ENCODE measurements at regions not wholly inside any gene's neighbourhood (a gene's known extent, or its start where the extent isn't known, plus 50 kb on each side); places are given as distances from the start of the nearest gene placed in this dataset.

DNA sequence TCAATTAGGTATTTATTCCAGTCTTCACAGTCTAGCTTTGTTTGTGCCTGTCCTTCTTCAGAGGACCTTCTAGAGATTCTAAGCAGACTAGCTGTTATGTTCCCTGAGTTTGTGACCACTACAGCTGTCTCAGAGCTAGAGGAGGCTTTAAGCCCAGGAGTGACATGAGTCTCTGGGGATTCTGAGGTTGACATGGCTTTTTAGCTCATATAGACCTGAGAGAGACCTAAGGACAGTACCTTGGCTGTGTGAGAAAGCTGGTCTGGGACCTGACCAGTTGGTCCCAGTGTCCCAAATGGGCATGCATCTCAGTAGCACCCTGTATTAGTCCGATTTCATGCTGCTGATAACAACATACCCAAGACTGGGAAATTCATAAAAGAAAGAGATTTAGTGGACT lies 330.2 kb downstream of the DIPK2A start:
- no peak for DNase-seq (ENCODE audit: low spot score)

GRCh38 chr3:144307951-144308350 lies 336.3 kb downstream of the DIPK2A start:
- no peak for DNase-seq (ENCODE audit: low spot score)

- DNase-seq (ENCODE audit: low spot score) = no peak
These were observed 336.8 kb downstream of the DIPK2A start for GRCh38 chr3:144308396-144308795.

GRCh38 chr3:144312702-144313101 lies 341.1 kb downstream of the DIPK2A start:
- DNase-seq (ENCODE audit: low spot score) = no peak

- DNase-seq (ENCODE audit: low spot score) = no peak
These were observed 343.3 kb downstream of the DIPK2A start for GRCh38 chr3:144314946-144315345.

GRCh38 chr3:144317961-144318360 lies 346.3 kb downstream of the DIPK2A start:
- DNase-seq (ENCODE audit: low spot score) = no peak

GRCh38 chr3:144324076-144324475 lies 352.5 kb downstream of the DIPK2A start:
- DNase-seq (ENCODE audit: low spot score) = no peak

DNA sequence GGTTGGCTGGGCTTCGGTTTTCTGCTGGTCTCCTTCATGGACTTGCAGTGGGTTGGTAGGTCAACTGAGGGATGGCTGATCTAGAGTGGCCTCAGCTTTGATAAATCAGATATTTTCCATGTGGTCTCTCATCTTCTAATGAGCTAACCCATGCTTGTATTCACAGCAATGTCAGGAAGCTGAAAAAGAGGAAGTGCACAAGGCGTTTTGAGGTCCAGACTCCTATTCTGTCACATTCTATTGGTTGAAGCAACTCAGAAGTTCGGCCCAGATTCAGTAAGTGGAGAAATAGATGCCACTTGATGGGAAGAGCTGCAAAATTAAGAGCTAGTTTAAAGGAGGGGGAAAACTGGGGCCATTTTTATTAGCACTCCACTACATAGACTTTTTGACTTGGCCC lies 361.2 kb downstream of the DIPK2A start:
- no peak for DNase-seq (ENCODE audit: low spot score)

DNA sequence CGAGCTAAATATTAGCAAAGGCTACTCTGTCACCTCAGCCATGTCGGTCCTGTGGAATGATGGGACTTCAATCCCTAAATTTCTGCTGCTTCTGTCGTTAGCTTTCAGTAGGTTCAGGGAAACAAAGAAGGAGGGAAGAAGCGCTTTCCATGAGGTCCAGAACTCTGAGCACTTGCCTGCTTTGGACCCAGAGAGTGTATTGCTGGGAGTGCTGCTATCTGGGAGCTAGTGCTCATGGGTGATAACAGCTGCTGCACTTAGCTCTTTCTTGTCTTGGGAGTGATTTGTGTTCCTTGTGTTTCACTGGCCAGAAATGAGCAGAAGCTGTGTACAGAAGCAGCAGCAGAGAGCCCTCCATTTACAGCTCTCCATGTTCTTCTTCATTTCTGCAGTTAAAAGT lies 369.8 kb downstream of the DIPK2A start:
- DNase-seq (ENCODE audit: low spot score) = no peak

- DNase-seq (ENCODE audit: low spot score) = no peak
These were observed 371.7 kb downstream of the DIPK2A start for GRCh38 chr3:144343343-144343742.

DNA sequence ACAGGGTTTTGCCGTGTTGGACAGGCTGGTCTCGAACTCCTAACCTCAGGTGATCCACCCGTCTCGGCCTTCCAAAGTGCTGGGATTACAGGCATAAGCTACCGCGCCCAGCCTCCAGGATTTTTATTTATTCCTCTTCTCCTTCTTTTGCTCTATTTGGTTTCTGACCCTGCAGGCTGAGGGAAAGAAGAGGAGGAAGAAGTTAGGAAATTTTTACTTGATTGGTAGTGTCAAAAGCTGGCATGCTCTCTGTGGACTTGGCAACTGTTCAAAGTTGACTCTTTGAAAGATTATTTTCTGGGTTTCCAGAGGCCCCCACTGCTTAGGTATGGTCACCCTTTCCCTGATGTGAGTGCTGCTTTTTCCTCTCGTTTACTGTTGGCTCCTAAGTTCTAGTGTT lies 372.2 kb downstream of the DIPK2A start:
- DNase-seq (ENCODE audit: low spot score) = no peak

- no peak for DNase-seq (ENCODE audit: low spot score)
These were observed 373.4 kb downstream of the DIPK2A start for GRCh38 chr3:144344925-144345548.

DNA sequence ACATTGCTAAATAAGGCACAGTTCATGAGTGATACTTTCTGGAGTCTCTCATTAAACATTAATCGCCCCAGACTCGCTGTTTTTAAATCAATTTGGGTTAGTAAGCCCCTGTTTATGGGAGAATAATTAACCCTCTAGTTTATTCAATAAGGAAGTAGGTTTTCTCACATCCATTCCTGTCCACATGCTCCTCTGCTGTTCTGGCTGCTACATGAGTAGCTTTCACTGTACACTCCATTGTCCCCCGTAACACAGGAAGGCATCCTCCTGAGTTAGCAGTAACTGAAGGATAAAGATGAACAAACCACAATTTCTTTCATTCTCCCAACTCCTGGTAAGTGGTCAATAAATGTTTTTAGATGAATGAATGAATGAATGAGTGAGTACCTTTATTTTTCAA lies 378.5 kb downstream of the DIPK2A start:
- no peak for DNase-seq (ENCODE audit: low spot score)

DNA sequence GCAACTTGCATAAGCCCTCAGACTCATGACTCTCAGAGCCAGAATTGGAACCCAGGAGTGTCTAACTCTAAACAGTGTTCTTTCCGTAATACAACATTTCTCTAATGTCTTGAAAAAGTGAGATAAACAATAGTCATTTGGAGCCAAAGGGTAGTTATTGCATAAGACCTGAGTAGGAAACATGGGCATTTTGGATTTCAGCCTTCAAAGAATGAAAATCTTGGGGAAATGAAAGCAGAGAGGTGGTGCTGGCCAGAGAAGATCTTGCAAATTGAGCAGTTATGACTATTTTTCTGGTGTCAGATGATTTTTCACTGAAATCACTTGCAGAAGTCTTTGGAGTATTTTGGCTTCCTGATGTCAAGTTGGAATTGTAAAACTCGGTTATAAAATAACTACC lies 379.4 kb downstream of the DIPK2A start:
- DNase-seq (ENCODE audit: low spot score) = no peak

DNA sequence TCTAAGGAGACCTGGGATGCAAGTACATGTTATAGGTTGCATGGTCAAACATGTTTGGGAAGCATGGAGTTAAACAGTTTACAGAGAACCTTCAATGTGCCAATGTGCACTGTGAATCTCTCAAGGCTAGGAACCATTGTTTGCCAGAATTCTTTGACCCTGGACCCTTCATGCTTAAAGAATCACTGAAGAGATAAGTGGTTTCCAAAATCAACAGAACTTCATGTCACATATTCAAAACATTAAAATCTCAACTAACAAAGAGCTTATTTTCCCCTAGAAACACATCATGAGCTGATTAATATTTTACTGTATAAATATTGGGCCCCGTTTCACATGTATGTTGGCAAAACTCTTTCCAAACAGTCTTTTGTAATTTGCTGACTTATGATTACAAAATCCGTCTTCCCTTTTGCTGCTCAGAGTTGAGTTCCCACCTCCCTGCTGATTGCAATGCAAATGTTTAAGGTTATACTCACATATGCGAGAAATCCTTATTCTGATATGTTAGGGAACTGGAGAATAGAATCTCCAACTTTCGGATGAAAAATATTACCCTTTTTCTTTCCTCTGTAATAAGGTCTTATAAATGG lies 380.2 kb downstream of the DIPK2A start:
- DNase-seq (ENCODE audit: low spot score) = no peak

DNA sequence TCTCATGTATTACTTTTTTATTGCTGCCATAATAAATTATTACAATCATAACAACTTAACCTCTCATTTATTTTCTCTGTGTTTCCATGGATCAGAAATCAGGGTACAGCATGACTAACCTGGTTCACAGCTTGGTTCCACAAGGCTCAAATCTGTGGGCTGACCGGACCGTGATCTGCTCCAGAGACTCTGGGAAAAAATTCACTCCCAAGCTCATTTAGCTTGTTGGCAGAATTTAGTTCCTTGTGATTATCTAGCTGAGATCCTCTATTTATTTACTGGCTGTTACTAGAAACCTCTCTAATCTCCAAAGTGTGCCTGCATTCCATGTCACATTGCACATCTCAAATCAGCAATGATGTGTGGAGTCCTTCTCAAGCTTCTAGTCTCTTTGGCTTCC lies 386.6 kb downstream of the DIPK2A start:
- DNase-seq (ENCODE audit: low spot score) = no peak

- no peak for DNase-seq (ENCODE audit: low spot score)
These were observed 389.4 kb downstream of the DIPK2A start for GRCh38 chr3:144361002-144361401.

DNA sequence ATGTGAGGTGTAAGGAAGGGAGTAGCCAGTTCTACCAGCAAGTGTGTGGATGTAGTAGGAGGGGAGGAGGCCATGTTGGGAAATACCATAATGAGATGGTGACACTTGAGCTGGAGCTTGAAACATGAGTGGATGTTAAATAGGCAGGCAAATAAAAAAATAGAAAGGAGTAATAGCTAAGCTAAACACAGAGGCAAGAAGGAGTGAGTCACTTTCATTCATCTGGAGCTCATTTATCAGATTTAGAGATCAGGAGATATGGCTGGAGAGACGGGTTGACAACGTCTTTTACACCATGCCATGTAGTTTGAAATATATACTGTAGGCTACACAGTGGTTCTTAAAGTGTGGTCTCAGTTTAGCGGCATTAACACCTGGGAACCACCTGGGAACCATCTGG lies 390.5 kb downstream of the DIPK2A start:
- DNase-seq (ENCODE audit: low spot score) = no peak

GRCh38 chr3:144363856-144364255 lies 392.2 kb downstream of the DIPK2A start:
- DNase-seq (ENCODE audit: low spot score) = no peak

DNA sequence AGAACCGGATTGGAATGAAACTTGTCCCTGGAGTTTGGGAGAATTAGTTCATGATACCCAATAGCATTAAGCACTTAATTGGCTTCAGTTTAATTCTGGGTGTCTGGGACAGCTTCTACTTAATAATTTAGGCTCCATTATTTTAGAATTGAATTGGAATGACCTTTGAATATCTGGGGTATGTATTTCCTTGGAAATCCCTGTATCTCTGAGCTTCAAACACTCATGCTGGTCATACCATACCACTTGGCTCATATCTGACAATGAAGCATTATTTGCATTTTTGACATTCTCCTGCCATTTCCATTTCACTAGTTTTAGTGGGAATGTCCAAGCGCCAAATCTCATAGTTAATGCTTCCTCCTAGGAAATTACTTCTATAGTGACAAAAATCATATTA lies 393.1 kb downstream of the DIPK2A start:
- DNase-seq (ENCODE audit: low spot score) = no peak

- DNase-seq (ENCODE audit: low spot score) = no peak
These were observed 397.7 kb downstream of the DIPK2A start for GRCh38 chr3:144369129-144369879.

- DNase-seq (ENCODE audit: low spot score) = no peak
These were observed 403.5 kb downstream of the DIPK2A start for GRCh38 chr3:144375088-144375487.

- DNase-seq (ENCODE audit: low spot score) = no peak
These were observed 409.2 kb downstream of the DIPK2A start for GRCh38 chr3:144380849-144381248.

DNA sequence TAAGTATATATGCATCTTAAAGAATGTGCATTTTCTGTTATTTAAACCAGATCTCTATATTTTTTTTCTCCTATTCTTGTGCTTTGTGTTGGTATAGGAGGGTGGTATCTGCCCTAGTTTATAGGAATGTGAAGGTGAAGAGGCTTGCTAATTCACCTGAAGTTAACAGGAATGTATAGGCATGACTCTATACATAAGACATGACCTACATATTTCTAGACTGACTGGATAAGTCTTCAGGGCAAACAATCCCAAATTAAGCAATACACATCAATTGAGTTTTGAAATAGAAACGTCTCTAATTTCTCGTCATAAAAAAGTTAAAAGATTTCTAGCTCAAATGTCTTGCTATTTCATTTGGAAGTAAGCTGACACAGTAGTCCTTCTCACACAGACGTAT lies 410.0 kb downstream of the DIPK2A start:
- no peak for DNase-seq (ENCODE audit: low spot score)
